GM12878 (cell line): ENCODE measurements at regions not wholly inside any gene's neighbourhood (a gene's known extent, or its start where the extent isn't known, plus 50 kb on each side); places are given as distances from the start of the nearest gene placed in this dataset.

Experiments
- ATAC-seq: fragments of 200-7000 bp; cut with Tn5 transposase; 3 replicates; pipeline ENCODE4 v1.9.1; 2020; ENCODE audit warnings: mild to moderate bottlenecking, moderate library complexity
- BruUV-seq: library from RNA; stranded (reverse); fragments of 400-500 nt; replicated peaks from 2 replicates; lab custom pipeline; 2021; lab: Mats Ljungman, UMichigan
- CTCF ChIA-PET: fragments of 300-600 bp; sonication (Branson Sonifier 250); formaldehyde crosslinking; extraction: SDS; loops from one replicate; lab custom pipeline; 2021; ENCODE audit warnings: inconsistent platforms; lab: Yijun Ruan, JAX
- POLR2A ChIA-PET: fragments of 350-600 bp; formaldehyde crosslinking; extraction: SDS; loops from one replicate; lab custom pipeline; 2021; ENCODE audit warnings: inconsistent platforms; lab: Charles Lee
- RAD21 ChIA-PET: fragments of 300-600 bp; sonication (Branson Sonifier 250); formaldehyde crosslinking; loops from one replicate; lab custom pipeline; 2023; ENCODE audit warnings: antibody characterized with exemption; ENCODE audit not compliant: unreplicated experiment; lab: Charles Lee
- SMC1A ChIA-PET: fragments of 300-600 bp; sonication (Branson Sonifier 250); formaldehyde crosslinking; loops from one replicate; lab custom pipeline; 2023; ENCODE audit not compliant: unreplicated experiment, uncharacterized antibody; lab: Charles Lee
- DNase-seq: peaks from one replicate; pipeline ENCODE4 v3.0.0-alpha.2; 2011; ENCODE audit warnings: low read depth, low spot score
- FAIRE-seq: peaks from 3 replicates; lab custom pipeline; 2011; peaks lifted over from hg19 to GRCh38; lab: Jason Lieb, UNC
- H2AFZ ChIP-seq: 2 replicates; pipeline ENCODE4 v1.6.0; 2011; ENCODE audit warnings: low read depth, low read length, control low read depth; ENCODE audit not compliant: control insufficient read depth
- H3K27ac ChIP-seq: 2 replicates; pipeline ENCODE4 v1.5.1; 2011; ENCODE audit warnings: control low read depth; ENCODE audit not compliant: control insufficient read depth, insufficient read depth
- H3K27me3 ChIP-seq, 2 experiments: replicated peaks in 1 of 2; 2 replicates each; pipeline versions ENCODE4 v1.6.0 to v1.6.1; 2011; ENCODE audit warnings: low read length in 1 of 2; ENCODE audit not compliant: control insufficient read depth in 2 of 2, insufficient read depth in 2 of 2
- H3K36me3 ChIP-seq, 2 experiments: 2 replicates each; pipeline ENCODE4 v1.5.1; 2011; ENCODE audit warnings: low read length in 1 of 2; ENCODE audit not compliant: control insufficient read depth in 2 of 2, insufficient read depth in 2 of 2
- H3K4me1 ChIP-seq: 2 replicates; pipeline ENCODE4 v1.6.1; 2011; ENCODE audit warnings: mild to moderate bottlenecking, low read length, moderate library complexity, mixed read lengths; ENCODE audit not compliant: control insufficient read depth, insufficient read depth
- H3K4me2 ChIP-seq: 2 replicates; pipeline ENCODE4 v1.6.0; 2011; ENCODE audit warnings: control low read depth; ENCODE audit not compliant: control insufficient read depth, insufficient read depth
- H3K4me3 ChIP-seq: fragments of 200-600 bp; sonication (generic); 2 replicates; pipeline ENCODE4 v1.5.1; 2016
- H3K79me2 ChIP-seq: 2 replicates; pipeline ENCODE4 v1.6.0; 2011; ENCODE audit warnings: low read length; ENCODE audit not compliant: control insufficient read depth, insufficient read depth
- H3K9ac ChIP-seq: 2 replicates; pipeline ENCODE4 v1.8.0; 2011; ENCODE audit warnings: low read length, control low read depth, mixed read lengths; ENCODE audit not compliant: control insufficient read depth, insufficient read depth
- H3K9me3 ChIP-seq: replicated peaks from 3 replicates; pipeline ENCODE4 v1.5.1; 2011; ENCODE audit warnings: mild to moderate bottlenecking, low read length; ENCODE audit not compliant: control insufficient read depth, insufficient read depth
- H4K20me1 ChIP-seq: 2 replicates; pipeline ENCODE4 v1.6.0; 2011; ENCODE audit not compliant: control insufficient read depth, insufficient read depth
- JUND ChIP-seq: IDR thresholded peaks from 2 replicates; pipeline ENCODE4 v1.6.1; 2012; ENCODE audit warnings: low read depth, mild to moderate bottlenecking, low read length, improper control_type of control experiment, moderate library complexity
- NR2C1 ChIP-seq: fragments of 450-650 bp; IDR thresholded peaks from 2 replicates; pipeline ENCODE4 v1.6.1; 2017; ENCODE audit warnings: antibody characterized with exemption, mild to moderate bottlenecking, moderate library complexity
- PKNOX1 ChIP-seq: fragments of 450-650 bp; IDR thresholded peaks from 2 replicates; pipeline ENCODE4 v1.6.1; 2016; ENCODE audit warnings: mild to moderate bottlenecking
- POLR2AphosphoS2 ChIP-seq: IDR thresholded peaks from 2 replicates; pipeline ENCODE4 v1.6.1; 2011; ENCODE audit warnings: low read depth, mild to moderate bottlenecking, low read length, improper control_type of control experiment, moderate library complexity
- SMC3 ChIP-seq: IDR thresholded peaks from 2 replicates; pipeline ENCODE4 v1.6.1; 2011; ENCODE audit warnings: low read length, improper control_type of control experiment, borderline replicate concordance
- SREBF1 ChIP-seq: IDR thresholded peaks from 2 replicates; pipeline ENCODE4 v1.6.1; 2012; ENCODE audit warnings: mild to moderate bottlenecking, low read length
- STAT1 ChIP-seq: fragments of 450-650 bp; conservative IDR thresholded peaks from 2 replicates; pipeline ENCODE4 v1.6.1; 2014; ENCODE audit warnings: antibody characterized with exemption, mild to moderate bottlenecking
- WGBS: methylation state at CpG from one replicate; pipeline ENCODE4 v1.1.6; 2016; ENCODE audit warnings: low lambda C conversion rate; ENCODE audit not compliant: insufficient replicate concordance, insufficient coverage; ENCODE audit errors: missing lambda C conversion rate; 5-methylcytosine and 5-hydroxymethylcytosine counted together
- in situ Hi-C: fragments of 300-500 bp; cut with MboI; formaldehyde crosslinking; loops from 9 replicates; pipeline ENCODE4 v1.14.3; 2018; ENCODE audit warnings: mixed read lengths
- intact Hi-C: fragments of 100-400 bp; cut with micrococcal nuclease; formaldehyde crosslinking; loops from one replicate; pipeline ENCODE4 v1.14.2; 2022; ENCODE audit not compliant: unreplicated experiment
- TF ChIP-seq, protein P1 (sequence below): fragments of 150-350 bp; IDR thresholded peaks from 2 replicates; pipeline ENCODE4 v1.6.1; 2016; ENCODE audit warnings: low read depth, low read length

DNA sequence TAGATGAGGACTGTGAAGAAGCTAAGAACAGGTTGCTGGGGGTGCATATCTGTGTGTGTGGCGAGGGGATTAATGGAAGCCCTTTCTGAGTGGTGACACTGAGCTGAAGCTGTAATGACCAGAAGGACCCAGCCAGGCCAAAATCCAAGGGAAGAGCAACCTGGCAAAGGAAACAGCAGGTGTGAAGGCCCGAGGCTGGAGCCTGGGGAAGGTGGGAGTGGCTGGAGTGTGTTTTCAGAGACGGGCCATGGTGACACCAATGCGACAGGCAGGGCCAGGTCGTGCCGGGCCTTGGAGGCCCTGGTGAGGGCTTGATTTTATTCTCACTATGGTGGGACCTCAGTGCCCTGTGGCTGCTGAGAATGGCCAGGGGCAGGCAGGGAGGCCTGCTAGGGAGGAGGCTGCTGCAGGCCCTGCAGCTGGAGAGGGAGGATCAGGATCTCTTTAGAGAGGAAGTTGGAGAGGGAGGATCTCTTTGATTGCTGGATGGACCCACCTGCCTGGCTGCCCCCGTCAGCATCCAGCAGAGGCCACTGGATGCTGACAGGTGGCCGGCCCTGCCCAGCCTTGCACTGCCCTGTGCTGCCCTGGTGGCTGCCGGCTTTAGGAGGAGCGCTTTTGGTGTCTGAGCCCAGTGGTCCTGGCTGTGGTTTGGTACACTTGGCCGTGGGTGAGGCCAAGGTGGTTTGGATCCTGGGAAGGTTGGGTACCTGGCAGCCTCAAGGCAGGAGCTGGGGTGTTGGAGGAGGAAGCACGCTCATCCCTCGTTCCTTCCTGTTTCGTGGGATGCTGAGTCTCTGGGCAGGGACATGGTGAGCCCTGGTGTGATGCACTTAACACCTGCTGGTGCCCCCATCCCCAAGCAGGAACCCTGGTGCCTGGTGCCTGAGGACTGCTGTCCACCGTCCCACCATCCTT lies 188.3 kb downstream of the SEC14L1 start:
- Histone ChIP-seq H3K4me1 (peaks cover 46% of the 10 kb centered on the region), H3K36me3 (peaks cover 0 to 2% of the 10 kb centered on the region in 2 experiments; a peak in 2 of 4 replicates), H3K4me2 (no peak overlapping the region), H2AFZ (no peak overlapping the region), H3K9ac (no peak overlapping the region), H3K9me3 (no peaks in the 10 kb centered on the region), H3K27me3 (no peaks in the 10 kb centered on the region), H3K4me3 (no peak overlapping the region), H4K20me1 (no peaks in the 10 kb centered on the region), H3K79me2 (peaks cover 68% of the 10 kb centered on the region), H3K27ac (no peak overlapping the region)
- FAIRE-seq (no peak), DNase-seq (no peak), ATAC-seq (no peak)
- in situ Hi-C loops: loop anchor here (5.0 to 25.0 kb wide), 2 partner anchors 108 to 163 kb away; no protein-coding TSS in a partner anchor
- POLR2A ChIA-PET: no interaction called here
- no peak for TF ChIP-seq SMC3
- CTCF ChIA-PET: interaction anchor here (0.6 to 4.8 kb wide), 3 partner anchors 12 to 164 kb away, joined by 3 to 45 read pairs (median 3); no protein-coding TSS in a partner anchor
- intact Hi-C loops: loop anchor here (10.0 kb wide), 1 partner anchor 626 kb away; the partner anchor contains the start of gene TNRC6C
- RAD21 ChIA-PET: interaction anchor here (0.6 to 4.5 kb wide), 5 partner anchors 99 to 287 kb away, joined by 3 to 56 read pairs (median 3); no protein-coding TSS in a partner anchor
- BruUV-seq: no TSS peak
- SMC1A ChIA-PET: interaction anchor here (1.3 to 3.6 kb wide), 3 partner anchors 61 to 166 kb away, joined by 3 to 26 read pairs (median 6); no protein-coding TSS in a partner anchor
- 84% methylated on average over 15 of the region's 15 CpGs for WGBS

GRCh38 chr17:77329741-77330531 lies 189.2 kb downstream of the SEC14L1 start:
- Histone ChIP-seq H4K20me1 (no peaks in the 10 kb centered on the region), H3K79me2 (peaks cover 66% of the 10 kb centered on the region), H3K4me2 (no peak overlapping the region), H3K4me1 (peaks cover 38% of the 10 kb centered on the region), H3K27me3 (no peaks in the 10 kb centered on the region), H3K9ac (no peak overlapping the region), H3K27ac (no peak overlapping the region), H2AFZ (no peak overlapping the region), H3K9me3 (no peaks in the 10 kb centered on the region), H3K4me3 (no peak overlapping the region), H3K36me3 (peaks cover 0 to 2% of the 10 kb centered on the region in 2 experiments; a peak in 2 of 4 replicates)
- in situ Hi-C loops (loop anchor here (5.0 to 25.0 kb wide), 2 partner anchors 107 to 162 kb away; no protein-coding TSS in a partner anchor), intact Hi-C loops (loop anchor here (2.0 to 10.0 kb wide), 5 partner anchors 42 to 625 kb away; partner anchors contain the start of gene TNRC6C)
- FAIRE-seq (no peak), ATAC-seq (no peak), DNase-seq (no peak)
- CTCF ChIA-PET: interaction anchor here (0.6 to 4.8 kb wide), 10 partner anchors 11 to 568 kb away, joined by 3 to 59 read pairs (median 6); no protein-coding TSS in a partner anchor
- SMC1A ChIA-PET: interaction anchor here (0.8 to 3.9 kb wide), 7 partner anchors 8 to 165 kb away, joined by 3 to 52 read pairs (median 13); no protein-coding TSS in a partner anchor
- WGBS: 83% methylated on average over 20 of the region's 21 CpGs
- POLR2A ChIA-PET: no interaction called here
- RAD21 ChIA-PET: interaction anchor here (0.9 to 4.5 kb wide), 11 partner anchors 7 to 683 kb away, joined by 3 to 56 read pairs (median 9); no protein-coding TSS in a partner anchor
- no TSS peak for BruUV-seq
- TF ChIP-seq SREBF1 (no peak), POLR2AphosphoS2 (no peak), NR2C1 (no peak), PKNOX1 (no peak), STAT1 (no peak), JUND (no peak)
- TF ChIP-seq, protein P1, sequence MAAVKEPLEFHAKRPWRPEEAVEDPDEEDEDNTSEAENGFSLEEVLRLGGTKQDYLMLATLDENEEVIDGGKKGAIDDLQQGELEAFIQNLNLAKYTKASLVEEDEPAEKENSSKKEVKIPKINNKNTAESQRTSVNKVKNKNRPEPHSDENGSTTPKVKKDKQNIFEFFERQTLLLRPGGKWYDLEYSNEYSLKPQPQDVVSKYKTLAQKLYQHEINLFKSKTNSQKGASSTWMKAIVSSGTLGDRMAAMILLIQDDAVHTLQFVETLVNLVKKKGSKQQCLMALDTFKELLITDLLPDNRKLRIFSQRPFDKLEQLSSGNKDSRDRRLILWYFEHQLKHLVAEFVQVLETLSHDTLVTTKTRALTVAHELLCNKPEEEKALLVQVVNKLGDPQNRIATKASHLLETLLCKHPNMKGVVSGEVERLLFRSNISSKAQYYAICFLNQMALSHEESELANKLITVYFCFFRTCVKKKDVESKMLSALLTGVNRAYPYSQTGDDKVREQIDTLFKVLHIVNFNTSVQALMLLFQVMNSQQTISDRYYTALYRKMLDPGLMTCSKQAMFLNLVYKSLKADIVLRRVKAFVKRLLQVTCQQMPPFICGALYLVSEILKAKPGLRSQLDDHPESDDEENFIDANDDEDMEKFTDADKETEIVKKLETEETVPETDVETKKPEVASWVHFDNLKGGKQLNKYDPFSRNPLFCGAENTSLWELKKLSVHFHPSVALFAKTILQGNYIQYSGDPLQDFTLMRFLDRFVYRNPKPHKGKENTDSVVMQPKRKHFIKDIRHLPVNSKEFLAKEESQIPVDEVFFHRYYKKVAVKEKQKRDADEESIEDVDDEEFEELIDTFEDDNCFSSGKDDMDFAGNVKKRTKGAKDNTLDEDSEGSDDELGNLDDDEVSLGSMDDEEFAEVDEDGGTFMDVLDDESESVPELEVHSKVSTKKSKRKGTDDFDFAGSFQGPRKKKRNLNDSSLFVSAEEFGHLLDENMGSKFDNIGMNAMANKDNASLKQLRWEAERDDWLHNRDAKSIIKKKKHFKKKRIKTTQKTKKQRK: no peak
